Loucy (cell line): ENCODE measurements at regions not wholly inside any gene's neighbourhood (a gene's known extent, or its start where the extent isn't known, plus 50 kb on each side); places are given as distances from the start of the nearest gene placed in this dataset.

ENCODE experiments used
- H2AFZ ChIP-seq: fragments of 200-600 bp; sonication (generic); 2 replicates; pipeline ENCODE4 v1.6.0; 2016; ENCODE audit warnings: antibody characterized with exemption, mild to moderate bottlenecking, low read length, moderate library complexity
- H3F3A ChIP-seq: fragments of 200-600 bp; 2 replicates; pipeline ENCODE4 v1.6.0; 2016; ENCODE audit warnings: antibody characterized with exemption, low read depth, mild to moderate bottlenecking
- H3K27me3 ChIP-seq: fragments of 200-600 bp; sonication (generic); 2 replicates; pipeline ENCODE4 v1.6.1; 2014; ENCODE audit warnings: low read length, mild to moderate bottlenecking; ENCODE audit not compliant: insufficient read depth, poor library complexity, severe bottlenecking
- H3K36me3 ChIP-seq: fragments of 200-600 bp; sonication (generic); 2 replicates; pipeline ENCODE4 v1.6.1; 2016; ENCODE audit warnings: low read length; ENCODE audit not compliant: insufficient read depth
- H3K4me1 ChIP-seq: fragments of 200-600 bp; sonication (generic); 2 replicates; pipeline ENCODE4 v1.5.1; 2014; ENCODE audit warnings: low read length, mild to moderate bottlenecking; ENCODE audit not compliant: insufficient read depth, poor library complexity, severe bottlenecking
- H3K4me2 ChIP-seq: fragments of 200-600 bp; sonication (generic); 2 replicates; pipeline ENCODE4 v1.6.0; 2014; ENCODE audit warnings: antibody characterized with exemption, low read length, low read depth, mild to moderate bottlenecking; ENCODE audit not compliant: poor library complexity, severe bottlenecking
- H3K4me3 ChIP-seq: fragments of 200-600 bp; sonication (generic); 2 replicates; pipeline ENCODE4 v1.5.1; 2014; ENCODE audit warnings: low read length, mild to moderate bottlenecking, mixed read lengths; ENCODE audit not compliant: poor library complexity, severe bottlenecking
- H3K79me2 ChIP-seq: fragments of 200-600 bp; sonication (generic); 2 replicates; pipeline ENCODE4 v1.6.1; 2014; ENCODE audit warnings: low read length; ENCODE audit not compliant: insufficient read depth
- H3K9ac ChIP-seq: fragments of 200-600 bp; sonication (generic); 2 replicates; pipeline ENCODE4 v1.6.0; 2014; ENCODE audit warnings: mild to moderate bottlenecking, low read depth, low read length, moderate library complexity; ENCODE audit not compliant: poor library complexity, severe bottlenecking
- H3K9me2 ChIP-seq: fragments of 200-600 bp; sonication (generic); replicated peaks from 2 replicates; pipeline ENCODE4 v1.6.1; 2016; ENCODE audit warnings: low read depth, low read length, mixed read lengths
- H3K9me3 ChIP-seq: fragments of 200-600 bp; sonication (generic); 2 replicates; pipeline ENCODE4 v1.6.1; 2014; ENCODE audit warnings: mild to moderate bottlenecking, antibody characterized with exemption, low read length, low read depth; ENCODE audit not compliant: insufficient read depth
- H4K20me1 ChIP-seq: fragments of 200-600 bp; sonication (generic); 2 replicates; pipeline ENCODE4 v1.6.0; 2014; ENCODE audit warnings: antibody characterized with exemption, low read length, mild to moderate bottlenecking; ENCODE audit not compliant: insufficient read depth, poor library complexity, severe bottlenecking
- EZH2phosphoT487 ChIP-seq: fragments of 200-600 bp; IDR thresholded peaks from 2 replicates; pipeline ENCODE4 v1.6.1; 2018; ENCODE audit warnings: antibody characterized with exemption, mild to moderate bottlenecking, moderate library complexity, borderline replicate concordance
- TF ChIP-seq, protein P1 (sequence below): fragments of 200-600 bp; sonication (generic); conservative IDR thresholded peaks from 2 replicates; pipeline ENCODE4 v1.5.1; 2014; ENCODE audit warnings: mild to moderate bottlenecking, antibody characterized with exemption, low read length

DNA sequence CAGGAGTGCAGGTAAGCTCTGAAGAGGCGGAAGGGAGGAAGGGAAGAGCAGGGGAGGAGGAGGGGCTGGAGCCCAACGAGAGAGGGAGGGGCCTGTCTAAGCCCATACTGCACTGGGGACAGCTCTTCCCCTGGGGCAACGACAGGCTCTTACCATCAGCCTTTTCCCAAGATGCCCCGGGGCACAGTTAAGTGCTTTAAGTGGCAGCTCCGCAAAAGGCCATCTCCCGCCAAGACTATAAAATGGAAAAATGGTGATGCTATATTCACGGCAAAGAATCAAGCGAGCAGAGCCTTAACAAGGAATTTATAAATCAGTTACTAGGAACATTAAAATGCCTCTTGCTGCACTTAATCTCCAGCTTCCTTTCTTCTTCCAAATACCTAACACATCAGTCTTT, 110.2 kb upstream of the NLRP1 start:
- H3K27me3 ChIP-seq, result no peaks in the 10 kb centered on the region
- no peak overlapping the region for H3K9ac ChIP-seq
- no peak overlapping the region for H2AFZ ChIP-seq
- H3K36me3 ChIP-seq, result no peaks in the 10 kb centered on the region
- H3F3A ChIP-seq, result no peaks in the 10 kb centered on the region
- H3K9me3 ChIP-seq, result no peaks in the 10 kb centered on the region
- no peak for TF ChIP-seq EZH2phosphoT487
- TF ChIP-seq, protein P1, sequence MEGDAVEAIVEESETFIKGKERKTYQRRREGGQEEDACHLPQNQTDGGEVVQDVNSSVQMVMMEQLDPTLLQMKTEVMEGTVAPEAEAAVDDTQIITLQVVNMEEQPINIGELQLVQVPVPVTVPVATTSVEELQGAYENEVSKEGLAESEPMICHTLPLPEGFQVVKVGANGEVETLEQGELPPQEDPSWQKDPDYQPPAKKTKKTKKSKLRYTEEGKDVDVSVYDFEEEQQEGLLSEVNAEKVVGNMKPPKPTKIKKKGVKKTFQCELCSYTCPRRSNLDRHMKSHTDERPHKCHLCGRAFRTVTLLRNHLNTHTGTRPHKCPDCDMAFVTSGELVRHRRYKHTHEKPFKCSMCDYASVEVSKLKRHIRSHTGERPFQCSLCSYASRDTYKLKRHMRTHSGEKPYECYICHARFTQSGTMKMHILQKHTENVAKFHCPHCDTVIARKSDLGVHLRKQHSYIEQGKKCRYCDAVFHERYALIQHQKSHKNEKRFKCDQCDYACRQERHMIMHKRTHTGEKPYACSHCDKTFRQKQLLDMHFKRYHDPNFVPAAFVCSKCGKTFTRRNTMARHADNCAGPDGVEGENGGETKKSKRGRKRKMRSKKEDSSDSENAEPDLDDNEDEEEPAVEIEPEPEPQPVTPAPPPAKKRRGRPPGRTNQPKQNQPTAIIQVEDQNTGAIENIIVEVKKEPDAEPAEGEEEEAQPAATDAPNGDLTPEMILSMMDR, result no peak
- H3K9me2 ChIP-seq, result no peaks in the 10 kb centered on the region
- H4K20me1 ChIP-seq, result no peaks in the 10 kb centered on the region
- H3K4me1 ChIP-seq, result no peaks in the 10 kb centered on the region
- H3K4me3 ChIP-seq, result no peak overlapping the region
- no peaks in the 10 kb centered on the region for H3K79me2 ChIP-seq
- H3K4me2 ChIP-seq, result no peak overlapping the region

DNA sequence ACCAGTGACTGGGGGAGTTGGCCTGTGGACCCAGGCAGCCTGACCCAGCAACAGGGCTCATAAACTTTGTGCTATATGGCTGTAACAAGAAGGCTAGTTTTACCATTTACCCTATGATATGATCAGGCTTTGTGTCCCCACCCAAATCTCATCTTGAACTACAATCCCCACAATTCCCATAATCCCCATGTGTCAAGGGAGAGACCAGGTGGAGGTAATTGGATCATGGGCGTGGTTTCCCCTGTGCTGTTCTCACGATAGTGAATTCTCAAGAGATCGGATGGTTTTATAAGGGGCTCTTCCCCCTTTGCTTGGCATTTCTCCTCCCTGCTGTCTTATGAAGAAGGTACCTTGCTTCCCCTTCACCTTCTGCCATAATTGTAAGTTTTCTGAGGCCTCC, 111.2 kb upstream of the NLRP1 start:
- Histone ChIP-seq H3K9me3 (no peaks in the 10 kb centered on the region), H3K79me2 (no peaks in the 10 kb centered on the region), H2AFZ (no peak overlapping the region), H3K4me3 (no peak overlapping the region), H4K20me1 (no peaks in the 10 kb centered on the region), H3K9me2 (no peaks in the 10 kb centered on the region), H3K9ac (no peak overlapping the region), H3F3A (no peaks in the 10 kb centered on the region), H3K27me3 (no peaks in the 10 kb centered on the region), H3K4me1 (no peaks in the 10 kb centered on the region), H3K4me2 (no peak overlapping the region), H3K36me3 (no peaks in the 10 kb centered on the region)
- TF ChIP-seq, protein P1, result no peak
- TF ChIP-seq EZH2phosphoT487, result no peak

DNA sequence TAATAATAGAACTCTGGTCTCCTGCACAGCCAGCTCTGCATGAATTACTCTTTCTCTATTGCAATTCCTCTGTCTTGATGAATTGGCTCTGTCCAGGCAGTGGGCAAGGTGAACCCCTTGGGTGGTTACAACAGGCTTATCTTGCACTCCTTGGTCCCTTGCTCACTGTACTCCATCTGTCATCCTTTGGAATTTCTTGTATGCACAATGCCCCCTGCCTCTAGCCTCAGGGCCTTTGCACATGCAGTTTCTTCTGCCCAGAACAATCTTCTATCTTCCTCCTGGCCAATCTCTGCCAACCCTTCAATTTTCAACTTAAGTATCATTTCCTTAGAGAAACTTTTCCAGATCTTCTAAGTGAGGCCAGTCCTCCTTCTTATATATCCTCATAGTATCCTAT, 114.7 kb upstream of the NLRP1 start:
- H3F3A ChIP-seq, result no peaks in the 10 kb centered on the region
- H3K4me2 ChIP-seq, result no peak overlapping the region
- TF ChIP-seq EZH2phosphoT487, result no peak
- H3K4me3 ChIP-seq, result no peak overlapping the region
- H3K4me1 ChIP-seq, result no peaks in the 10 kb centered on the region
- no peaks in the 10 kb centered on the region for H3K36me3 ChIP-seq
- H4K20me1 ChIP-seq, result no peaks in the 10 kb centered on the region
- no peaks in the 10 kb centered on the region for H3K9me2 ChIP-seq
- no peaks in the 10 kb centered on the region for H3K9me3 ChIP-seq
- H3K9ac ChIP-seq, result no peak overlapping the region
- H2AFZ ChIP-seq, result no peak overlapping the region
- H3K27me3 ChIP-seq, result no peaks in the 10 kb centered on the region
- H3K79me2 ChIP-seq, result no peaks in the 10 kb centered on the region

DNA sequence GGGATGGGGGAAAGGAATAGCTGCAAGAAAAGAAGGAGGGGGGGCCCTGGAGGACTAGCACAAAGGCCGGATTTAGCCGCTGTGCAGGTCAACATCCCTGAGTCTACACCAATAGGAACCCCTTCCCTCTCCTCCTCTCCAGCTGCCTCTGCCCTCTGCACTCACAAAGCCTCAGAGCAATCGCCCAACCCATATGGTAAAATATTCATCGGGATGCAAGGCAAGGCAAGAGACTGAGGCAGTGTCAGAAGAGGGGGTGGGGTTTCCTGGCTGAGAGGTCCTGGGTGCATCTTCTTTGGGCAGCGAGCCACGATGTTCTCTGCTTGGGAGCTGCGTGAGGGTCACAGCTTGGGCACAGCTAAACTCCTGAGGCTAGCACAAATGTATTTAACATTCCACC, 115.5 kb upstream of the NLRP1 start:
- no peaks in the 10 kb centered on the region for H3K4me1 ChIP-seq
- no peaks in the 10 kb centered on the region for H4K20me1 ChIP-seq
- H2AFZ ChIP-seq, result no peak overlapping the region
- H3K4me2 ChIP-seq, result no peak overlapping the region
- H3K79me2 ChIP-seq, result no peaks in the 10 kb centered on the region
- no peaks in the 10 kb centered on the region for H3K9me3 ChIP-seq
- no peak overlapping the region for H3K4me3 ChIP-seq
- H3K27me3 ChIP-seq, result no peaks in the 10 kb centered on the region
- H3K9ac ChIP-seq, result no peak overlapping the region
- no peak for TF ChIP-seq EZH2phosphoT487
- TF ChIP-seq, protein P1, result no peak
- H3K9me2 ChIP-seq, result no peaks in the 10 kb centered on the region
- H3F3A ChIP-seq, result no peaks in the 10 kb centered on the region
- H3K36me3 ChIP-seq, result no peaks in the 10 kb centered on the region
